Gastroesophageal sphincter (tissue), 4 donors: ENCODE measurements at regions not wholly inside any gene's neighbourhood (a gene's known extent, or its start where the extent isn't known, plus 50 kb on each side); places are given as distances from the start of the nearest gene placed in this dataset.

Experiments used
- ATAC-seq: fragments of 150-250 bp; one replicate; pipeline ENCODE4 v1.9.1; 2016; ENCODE audit warnings: mild to moderate bottlenecking, moderate library complexity
- H3K27ac ChIP-seq, 4 donors: fragments of 200-600 bp; sonication (generic) in 3 of 4; 1 replicate in 3 of 4; 2 replicates in 1 of 4; pipeline ENCODE4 v1.5.1; 2016 to 2019
- H3K27me3 ChIP-seq: fragments of 200-600 bp; sonication (generic); one replicate; pipeline ENCODE4 v1.5.1; 2019
- H3K36me3 ChIP-seq, 2 donors: fragments of 200-600 bp; sonication (generic); one replicate each; pipeline ENCODE4 v1.5.1; 2019; ENCODE audit warnings: control low read depth in 1 of 2
- H3K4me1 ChIP-seq, 3 donors: fragments of 200-600 bp; sonication (generic); 1 replicate in 2 of 3; 2 replicates in 1 of 3; pipeline ENCODE4 v1.5.1; 2016 to 2019; ENCODE audit warnings: control low read depth in 2 of 3
- H3K4me3 ChIP-seq, 2 donors: fragments of 200-600 bp; sonication (generic); one replicate each; pipeline ENCODE4 v1.5.1; 2019; ENCODE audit warnings: mild to moderate bottlenecking in 1 of 2, moderate library complexity in 1 of 2
- H3K9me3 ChIP-seq, 3 donors: fragments of 200-600 bp; sonication (generic); one replicate each; pipeline ENCODE4 v1.5.1; 2017 to 2019; ENCODE audit warnings: control low read depth in 2 of 3
- CTCF ChIP-seq, 4 experiments: fragments of 200-600 bp in 2 of 4; fragments of 450-650 bp in 2 of 4; sonication (generic) in 1 of 4; IDR thresholded peaks; one replicate each; pipeline ENCODE4 v1.5.1; 2017 to 2019; ENCODE audit warnings: antibody characterized with exemption in 4 of 4, mild to moderate bottlenecking in 2 of 4, moderate library complexity in 2 of 4
- EP300 ChIP-seq: sonication (generic); formaldehyde crosslinking; IDR thresholded peaks from one replicate; pipeline ENCODE4 v1.6.1; 2017; ENCODE audit warnings: antibody characterized with exemption, mild to moderate bottlenecking
- POLR2A ChIP-seq, 2 donors: fragments of 450-650 bp; IDR thresholded peaks; one replicate each; pipeline ENCODE4 v1.6.1; 2017; ENCODE audit warnings: antibody characterized with exemption in 2 of 2, mild to moderate bottlenecking in 2 of 2, moderate library complexity in 1 of 2
- POLR2AphosphoS5 ChIP-seq: sonication (generic); formaldehyde crosslinking; IDR thresholded peaks from one replicate; pipeline ENCODE4 v1.6.1; 2017; ENCODE audit warnings: antibody characterized with exemption
- WGBS, 2 donors: methylation state at CpG; one replicate each; pipeline ENCODE4 v1.1.5; 2018; ENCODE audit warnings: low coverage in 1 of 2; 5-methylcytosine and 5-hydroxymethylcytosine counted together

DNA sequence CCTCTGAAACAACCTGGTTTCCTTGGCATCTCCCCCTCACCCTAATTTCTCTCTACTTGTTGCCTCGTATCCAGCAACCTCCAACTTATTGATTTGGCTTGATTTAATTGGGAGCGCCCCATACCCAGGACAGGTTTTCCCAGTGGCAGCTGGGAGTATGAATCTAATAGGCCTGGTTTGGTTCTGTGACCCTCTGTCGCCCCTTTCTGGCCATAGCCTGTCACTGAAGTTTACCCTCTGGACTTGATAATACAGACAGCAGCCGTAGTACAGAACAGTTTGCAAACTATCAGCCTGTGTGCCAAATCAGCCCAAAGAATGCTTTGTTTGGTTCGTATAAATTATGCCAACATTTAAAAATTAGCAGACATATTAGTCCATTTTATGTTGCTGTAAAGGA is 525.1 kb upstream of the GOLIM4 start:
- H3K27me3 ChIP-seq: no peaks in the 10 kb centered on the region
- ATAC-seq: no peak
- no peaks in the 10 kb centered on the region for H3K4me1 ChIP-seq
- whole genome bisulfite sequencing, 2 donors: 48 to 92% methylated on average over 2 to 5 of the region's 5 CpGs
- TF ChIP-seq CTCF (IDR thresholded peaks at IDR 0.05): peak in 2 of 4 experiments; percentile 17 to 20
- TF ChIP-seq POLR2AphosphoS5: no peak
- no peak overlapping the region for H3K27ac ChIP-seq
- H3K9me3 ChIP-seq: no peaks in the 10 kb centered on the region
- no peaks in the 10 kb centered on the region for H3K36me3 ChIP-seq
- no peak overlapping the region for H3K4me3 ChIP-seq

DNA sequence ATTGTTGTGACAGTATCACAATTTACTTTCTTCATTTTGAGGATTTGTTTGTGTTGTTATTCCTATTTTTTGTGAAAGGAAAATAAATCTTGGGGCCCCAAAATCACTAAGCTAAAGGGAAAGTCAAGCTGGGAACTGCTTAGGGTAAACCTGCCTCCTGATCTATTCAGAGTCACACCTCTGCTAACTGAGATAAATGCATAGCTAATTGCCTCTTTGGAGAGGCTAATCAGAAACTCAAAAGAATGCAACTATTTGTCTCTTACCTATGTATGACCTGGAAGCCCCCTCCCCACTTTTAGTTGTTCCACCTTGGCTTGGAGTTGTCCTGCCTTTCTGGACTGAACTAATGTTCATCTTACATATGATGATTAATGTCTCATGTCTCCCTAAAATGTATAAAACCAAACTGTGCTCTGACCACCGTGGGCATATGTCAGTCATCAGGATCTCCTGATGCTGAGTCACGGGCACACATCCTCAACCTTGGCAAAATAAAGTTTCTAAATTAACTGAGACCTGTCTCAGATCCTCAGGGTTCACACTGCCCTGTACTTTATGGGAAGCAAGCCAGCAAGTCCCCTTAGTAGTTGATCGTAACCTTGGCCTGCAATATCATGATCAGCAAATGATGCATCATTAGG is 523.2 kb upstream of the GOLIM4 start:
- no peak for ATAC-seq
- TF ChIP-seq CTCF (IDR thresholded peaks at IDR 0.05): no peak
- no peak for TF ChIP-seq EP300
- TF ChIP-seq POLR2AphosphoS5: no peak
- TF ChIP-seq POLR2A (IDR thresholded peaks at IDR 0.05): no peak
- no peaks in the 10 kb centered on the region for H3K9me3 ChIP-seq
- no peak overlapping the region for H3K27ac ChIP-seq
- H3K4me3 ChIP-seq: no peak overlapping the region
- no peaks in the 10 kb centered on the region for H3K27me3 ChIP-seq
- 72 to 80% methylated on average over 2 to 3 of the region's 3 CpGs for WGBS, 2 donors
- no peaks in the 10 kb centered on the region for H3K4me1 ChIP-seq
- no peaks in the 10 kb centered on the region for H3K36me3 ChIP-seq

DNA sequence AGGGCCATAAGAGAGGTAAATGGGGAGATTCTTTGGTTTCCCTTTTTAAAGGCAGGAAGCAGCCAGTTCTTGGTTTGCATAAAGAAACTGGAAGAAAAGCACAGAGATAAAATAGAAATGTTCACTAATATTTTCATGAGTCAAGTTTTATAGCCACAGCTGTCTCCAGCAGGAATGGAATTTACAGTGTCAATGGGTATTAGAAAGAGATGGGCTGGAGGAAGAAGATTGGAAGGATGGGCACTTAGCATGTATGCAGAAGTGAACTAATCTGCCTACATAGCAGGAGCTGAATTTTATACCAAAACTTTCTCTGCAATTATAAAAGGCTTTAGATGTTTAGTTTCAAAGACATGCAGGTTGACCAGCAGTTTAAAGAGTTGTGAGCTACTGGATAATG is 521.9 kb upstream of the GOLIM4 start:
- Histone ChIP-seq H3K27me3 (no peaks in the 10 kb centered on the region), H3K36me3 (no peaks in the 10 kb centered on the region), H3K4me1 (no peaks in the 10 kb centered on the region), H3K9me3 (no peaks in the 10 kb centered on the region), H3K4me3 (no peak overlapping the region), H3K27ac (no peak overlapping the region)
- TF ChIP-seq CTCF (IDR thresholded peaks at IDR 0.05) (no peak), POLR2AphosphoS5 (no peak), POLR2A (IDR thresholded peaks at IDR 0.05) (no peak), EP300 (no peak)
- ATAC-seq: no peak

GRCh38 chr3:168616915-168617314 is 521.2 kb upstream of the GOLIM4 start:
- no peak overlapping the region for H3K4me3 ChIP-seq
- H3K27ac ChIP-seq: no peak overlapping the region
- 70 to 75% methylated on average over 3 of the region's 3 CpGs for WGBS, 2 donors
- no peaks in the 10 kb centered on the region for H3K27me3 ChIP-seq
- H3K9me3 ChIP-seq: no peaks in the 10 kb centered on the region
- ATAC-seq: no peak
- no peaks in the 10 kb centered on the region for H3K36me3 ChIP-seq
- H3K4me1 ChIP-seq: no peaks in the 10 kb centered on the region
- no peak for TF ChIP-seq CTCF (IDR thresholded peaks at IDR 0.05)
- no peak for TF ChIP-seq POLR2A (IDR thresholded peaks at IDR 0.05)
- no peak for TF ChIP-seq EP300
- no peak for TF ChIP-seq POLR2AphosphoS5

DNA sequence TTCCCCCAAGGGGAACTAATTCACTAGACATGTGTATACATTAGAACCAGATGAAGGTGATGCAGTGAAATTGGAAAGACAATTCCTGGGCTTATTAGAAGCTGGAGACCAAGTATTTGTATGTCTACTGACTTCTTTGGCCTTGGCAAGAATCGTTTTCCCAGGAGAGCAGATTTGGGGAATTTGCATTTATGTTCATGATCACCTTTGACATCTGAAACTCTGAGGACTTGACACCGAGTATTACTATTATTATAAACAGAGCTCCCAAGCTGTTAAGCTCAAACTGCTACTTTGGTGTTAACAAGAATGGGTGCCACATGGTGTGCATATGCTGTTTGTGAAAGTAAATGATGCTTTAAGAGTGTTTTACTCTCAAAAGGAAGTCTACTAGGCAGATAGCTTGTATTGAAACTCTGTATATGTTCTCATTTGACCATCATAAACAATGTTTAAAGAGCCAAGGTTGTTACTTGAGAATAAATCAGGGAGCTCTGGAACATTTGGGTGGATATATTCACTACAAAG is 519.8 kb upstream of the GOLIM4 start:
- H3K27ac ChIP-seq: no peak overlapping the region
- no peaks in the 10 kb centered on the region for H3K9me3 ChIP-seq
- H3K4me1 ChIP-seq: no peaks in the 10 kb centered on the region
- TF ChIP-seq POLR2A (IDR thresholded peaks at IDR 0.05): no peak
- TF ChIP-seq POLR2AphosphoS5: no peak
- no peak for TF ChIP-seq CTCF (IDR thresholded peaks at IDR 0.05)
- no peak for TF ChIP-seq EP300
- H3K4me3 ChIP-seq: no peak overlapping the region
- H3K27me3 ChIP-seq: no peaks in the 10 kb centered on the region
- 15 to 17% methylated on average over 2 of the region's 2 CpGs for WGBS, 2 donors
- no peak for ATAC-seq
- H3K36me3 ChIP-seq: no peaks in the 10 kb centered on the region
